Esophagus muscularis mucosa (tissue), 3 donors: ENCODE measurements at regions not wholly inside any gene's neighbourhood (a gene's known extent, or its start where the extent isn't known, plus 50 kb on each side); places are given as distances from the start of the nearest gene placed in this dataset.

Experiments used
- CTCF ChIP-seq, 3 experiments: fragments of 200-600 bp in 2 of 3; fragments of 450-650 bp in 1 of 3; sonication (generic) in 2 of 3; IDR thresholded peaks; one replicate each; pipeline ENCODE4 v1.5.1; 2017 to 2019; ENCODE audit warnings: antibody characterized with exemption in 3 of 3, mild to moderate bottlenecking in 2 of 3, moderate library complexity in 1 of 3
- POLR2A ChIP-seq: fragments of 450-650 bp; IDR thresholded peaks from one replicate; pipeline ENCODE4 v1.6.1; 2017; ENCODE audit warnings: antibody characterized with exemption, moderate library complexity, mild to moderate bottlenecking, low read depth
- POLR2AphosphoS5 ChIP-seq, 2 donors: sonication (generic); formaldehyde crosslinking; IDR thresholded peaks; one replicate each; pipeline ENCODE4 v1.6.1; 2017; ENCODE audit warnings: antibody characterized with exemption in 2 of 2

- no peak for TF ChIP-seq POLR2A
- no peak for TF ChIP-seq CTCF (IDR thresholded peaks at IDR 0.05)
- no peak for TF ChIP-seq POLR2AphosphoS5 (IDR thresholded peaks at IDR 0.05)
Observed at GRCh38 chr2:62566847-62567246, 60.9 kb upstream of the TMEM17 start.
